DOHH2 (cell line): ENCODE measurements at regions not wholly inside any gene's neighbourhood (a gene's known extent, or its start where the extent isn't known, plus 50 kb on each side); places are given as distances from the start of the nearest gene placed in this dataset.

Source experiments
- H3F3A ChIP-seq: fragments of 200-600 bp; sonication (generic), shearing (Covaris generic); 2 replicates; pipeline ENCODE4 v1.6.0; 2016; ENCODE audit warnings: antibody characterized with exemption, mild to moderate bottlenecking; ENCODE audit not compliant: control insufficient read depth, insufficient read depth
- H3K27ac ChIP-seq: fragments of 200-600 bp; sonication (generic); 2 replicates; pipeline ENCODE4 v1.5.1; 2014; ENCODE audit warnings: low read depth, mild to moderate bottlenecking, low read length, moderate library complexity
- H3K27me3 ChIP-seq: fragments of 200-600 bp; sonication (generic); 2 replicates; pipeline ENCODE4 v1.6.1; 2014; ENCODE audit warnings: mild to moderate bottlenecking, low read length, mixed read lengths; ENCODE audit not compliant: control insufficient read depth
- H3K36me3 ChIP-seq: fragments of 200-600 bp; sonication (generic); 2 replicates; pipeline ENCODE4 v1.6.1; 2014; ENCODE audit warnings: mild to moderate bottlenecking, low read length, moderate library complexity, mixed read lengths; ENCODE audit not compliant: control insufficient read depth
- H3K4me1 ChIP-seq: fragments of 200-600 bp; sonication (generic); 2 replicates; pipeline ENCODE4 v1.6.1; 2014; ENCODE audit warnings: mild to moderate bottlenecking, low read length, mixed read lengths; ENCODE audit not compliant: control insufficient read depth
- H3K4me2 ChIP-seq: fragments of 200-600 bp; sonication (generic); 2 replicates; pipeline ENCODE4 v1.6.0; 2014; ENCODE audit warnings: mild to moderate bottlenecking, low read length, moderate library complexity
- H3K4me3 ChIP-seq: fragments of 200-600 bp; sonication (generic); 2 replicates; pipeline ENCODE4 v1.5.1; 2014; ENCODE audit warnings: mild to moderate bottlenecking, low read length, mixed read lengths
- H3K79me2 ChIP-seq: fragments of 200-600 bp; sonication (generic); 2 replicates; pipeline ENCODE4 v1.6.1; 2014; ENCODE audit warnings: mild to moderate bottlenecking, low read length, mixed read lengths; ENCODE audit not compliant: control insufficient read depth
- H3K9me2 ChIP-seq: fragments of 200-600 bp; sonication (generic); replicated peaks from 2 replicates; pipeline ENCODE4 v1.6.1; 2014; ENCODE audit warnings: mild to moderate bottlenecking, low read length, mixed read lengths; ENCODE audit not compliant: control insufficient read depth
- H3K9me3 ChIP-seq: fragments of 200-600 bp; sonication (generic); 2 replicates; pipeline ENCODE4 v1.6.1; 2014; ENCODE audit warnings: antibody characterized with exemption, low read length, mixed read lengths; ENCODE audit not compliant: control insufficient read depth, insufficient read depth
- H4K20me1 ChIP-seq: fragments of 200-600 bp; sonication (generic); 2 replicates; pipeline ENCODE4 v1.6.0; 2014; ENCODE audit warnings: low read depth, mild to moderate bottlenecking, antibody characterized with exemption, low read length, moderate library complexity; ENCODE audit not compliant: control insufficient read depth, insufficient read depth
- EZH2phosphoT487 ChIP-seq: fragments of 200-600 bp; sonication (generic); IDR thresholded peaks from 2 replicates; pipeline ENCODE4 v1.6.1; 2017; ENCODE audit warnings: borderline replicate concordance, mild to moderate bottlenecking, antibody characterized with exemption, low read length, moderate library complexity, mixed read lengths
- TF ChIP-seq, protein P1 (sequence below): fragments of 200-600 bp; sonication (generic); IDR thresholded peaks from one replicate; pipeline ENCODE4 v1.5.1; 2014; ENCODE audit warnings: antibody characterized with exemption, mild to moderate bottlenecking, low read depth, low read length; ENCODE audit not compliant: poor library complexity, severe bottlenecking

DNA sequence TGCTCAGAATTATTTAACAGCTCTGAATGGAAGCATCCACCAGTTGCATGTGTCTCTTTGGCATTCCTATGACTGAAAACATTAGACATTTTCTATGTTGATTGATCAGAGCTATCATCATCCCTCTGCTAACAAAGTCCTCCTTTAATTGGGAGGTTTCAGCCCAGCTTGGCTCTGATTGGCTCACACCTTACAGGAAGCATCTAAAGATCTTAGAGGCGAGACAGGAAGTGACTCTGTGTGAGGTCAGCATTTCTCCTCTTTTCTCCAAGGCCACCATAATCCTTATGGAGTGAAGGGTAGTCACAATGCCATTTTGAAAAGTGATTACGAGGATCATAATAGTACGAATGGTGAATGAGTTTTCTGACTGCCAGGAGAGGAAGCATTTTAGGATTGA, 260.8 kb downstream of the MIAT start:
- no peak overlapping the region for H3K27ac ChIP-seq
- no peaks in the 10 kb centered on the region for H3K79me2 ChIP-seq
- TF ChIP-seq, protein P1, sequence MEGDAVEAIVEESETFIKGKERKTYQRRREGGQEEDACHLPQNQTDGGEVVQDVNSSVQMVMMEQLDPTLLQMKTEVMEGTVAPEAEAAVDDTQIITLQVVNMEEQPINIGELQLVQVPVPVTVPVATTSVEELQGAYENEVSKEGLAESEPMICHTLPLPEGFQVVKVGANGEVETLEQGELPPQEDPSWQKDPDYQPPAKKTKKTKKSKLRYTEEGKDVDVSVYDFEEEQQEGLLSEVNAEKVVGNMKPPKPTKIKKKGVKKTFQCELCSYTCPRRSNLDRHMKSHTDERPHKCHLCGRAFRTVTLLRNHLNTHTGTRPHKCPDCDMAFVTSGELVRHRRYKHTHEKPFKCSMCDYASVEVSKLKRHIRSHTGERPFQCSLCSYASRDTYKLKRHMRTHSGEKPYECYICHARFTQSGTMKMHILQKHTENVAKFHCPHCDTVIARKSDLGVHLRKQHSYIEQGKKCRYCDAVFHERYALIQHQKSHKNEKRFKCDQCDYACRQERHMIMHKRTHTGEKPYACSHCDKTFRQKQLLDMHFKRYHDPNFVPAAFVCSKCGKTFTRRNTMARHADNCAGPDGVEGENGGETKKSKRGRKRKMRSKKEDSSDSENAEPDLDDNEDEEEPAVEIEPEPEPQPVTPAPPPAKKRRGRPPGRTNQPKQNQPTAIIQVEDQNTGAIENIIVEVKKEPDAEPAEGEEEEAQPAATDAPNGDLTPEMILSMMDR = no peak
- no peak for TF ChIP-seq EZH2phosphoT487

DNA sequence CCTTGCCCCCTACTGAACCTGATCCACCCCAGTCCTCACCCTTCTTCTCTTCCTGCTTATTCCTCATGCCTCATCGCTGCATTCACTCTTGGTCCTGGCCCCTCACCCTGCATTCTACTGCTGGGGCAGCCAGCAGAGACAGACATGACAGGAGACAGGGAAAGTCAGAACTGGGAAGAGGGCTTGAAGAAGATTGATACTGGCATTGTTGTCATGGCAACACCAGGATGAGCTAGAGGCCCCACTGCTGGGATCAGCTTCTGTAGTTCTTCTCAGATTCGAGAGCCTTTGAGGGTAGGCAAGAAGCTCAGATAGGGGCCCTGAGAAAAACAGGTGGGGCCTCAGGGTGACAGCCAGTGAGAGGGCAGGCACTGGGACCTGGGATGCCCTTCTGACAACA, 264.3 kb downstream of the MIAT start:
- no peak overlapping the region for H3K4me2 ChIP-seq
- H3F3A ChIP-seq = no peaks in the 10 kb centered on the region
- no peaks in the 10 kb centered on the region for H3K9me3 ChIP-seq
- H3K4me3 ChIP-seq = no peak overlapping the region
- H3K27ac ChIP-seq = no peak overlapping the region
- TF ChIP-seq, protein P1 = no peak
- TF ChIP-seq EZH2phosphoT487 = no peak
- no peaks in the 10 kb centered on the region for H3K4me1 ChIP-seq
- no peaks in the 10 kb centered on the region for H3K27me3 ChIP-seq
- no peaks in the 10 kb centered on the region for H3K79me2 ChIP-seq
- H3K36me3 ChIP-seq = no peaks in the 10 kb centered on the region
- no peaks in the 10 kb centered on the region for H4K20me1 ChIP-seq
- no peaks in the 10 kb centered on the region for H3K9me2 ChIP-seq

More for the DNA sequence above, 260.8 kb downstream of the MIAT start:
- Histone ChIP-seq H4K20me1 (no peaks in the 10 kb centered on the region), H3K4me3 (no peak overlapping the region), H3K36me3 (no peaks in the 10 kb centered on the region), H3F3A (no peaks in the 10 kb centered on the region), H3K4me1 (no peaks in the 10 kb centered on the region), H3K9me2 (no peaks in the 10 kb centered on the region), H3K27me3 (no peaks in the 10 kb centered on the region; the same call in 1 of the 2 replicates), H3K4me2 (no peak overlapping the region), H3K9me3 (no peaks in the 10 kb centered on the region)

DNA sequence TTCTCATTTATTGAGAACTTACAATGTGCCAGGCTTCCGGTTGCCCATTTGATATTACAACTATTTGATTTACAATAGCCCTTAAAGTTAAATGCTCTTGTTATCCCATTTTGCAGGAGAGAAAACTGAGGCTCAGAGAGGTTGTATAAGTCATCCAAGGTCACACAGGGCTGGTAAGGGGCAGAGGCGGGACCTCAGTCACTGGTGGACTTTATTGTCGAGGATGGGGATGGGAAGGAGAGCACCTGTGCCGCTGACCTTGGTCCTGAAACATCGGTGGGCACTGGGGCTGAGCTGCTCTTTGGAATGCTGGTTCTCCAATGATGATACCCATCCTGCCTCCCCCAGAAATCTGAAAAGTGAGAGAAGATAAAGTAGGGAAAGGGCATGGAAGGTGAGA, 265.4 kb downstream of the MIAT start:
- H3K4me1 ChIP-seq = no peaks in the 10 kb centered on the region
- H3K4me3 ChIP-seq = no peak overlapping the region
- H3K9me3 ChIP-seq = no peaks in the 10 kb centered on the region
- no peaks in the 10 kb centered on the region for H3K36me3 ChIP-seq
- no peak overlapping the region for H3K4me2 ChIP-seq
- no peak overlapping the region for H3K27ac ChIP-seq
- H3K9me2 ChIP-seq = no peaks in the 10 kb centered on the region
- H4K20me1 ChIP-seq = no peaks in the 10 kb centered on the region
- no peaks in the 10 kb centered on the region for H3K79me2 ChIP-seq
- TF ChIP-seq, protein P1 = no peak
- no peak for TF ChIP-seq EZH2phosphoT487
- no peaks in the 10 kb centered on the region for H3F3A ChIP-seq
- no peaks in the 10 kb centered on the region for H3K27me3 ChIP-seq

DNA sequence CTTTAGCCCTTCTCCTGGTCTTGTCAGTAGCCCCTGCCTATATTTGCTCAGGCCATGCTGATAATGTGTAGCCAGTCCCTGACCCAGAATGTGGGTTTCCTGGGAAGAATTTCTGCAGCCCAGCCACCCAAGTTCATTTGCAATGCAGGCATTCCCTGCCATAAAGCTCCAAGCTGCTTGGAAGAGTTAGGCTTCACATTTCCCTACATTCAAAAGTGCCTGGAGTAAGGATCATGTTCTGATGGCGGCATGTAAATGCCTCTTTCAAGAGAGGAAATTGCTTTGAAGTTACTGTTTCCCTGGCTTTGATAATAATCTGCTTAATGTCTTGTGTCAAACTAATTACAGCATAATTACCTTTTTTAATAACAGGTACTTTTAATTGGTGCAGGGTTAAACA, 266.1 kb downstream of the MIAT start:
- H3K4me2 ChIP-seq = no peak overlapping the region

More for the DNA sequence above, 266.1 kb downstream of the MIAT start:
- H3K27me3 ChIP-seq = no peaks in the 10 kb centered on the region
- no peaks in the 10 kb centered on the region for H4K20me1 ChIP-seq
- H3K36me3 ChIP-seq = no peaks in the 10 kb centered on the region
- H3F3A ChIP-seq = no peaks in the 10 kb centered on the region
- no peak overlapping the region for H3K27ac ChIP-seq
- no peaks in the 10 kb centered on the region for H3K79me2 ChIP-seq
- no peak overlapping the region for H3K4me3 ChIP-seq
- H3K9me2 ChIP-seq = no peaks in the 10 kb centered on the region
- H3K4me1 ChIP-seq = no peaks in the 10 kb centered on the region
- TF ChIP-seq EZH2phosphoT487 = no peak
- TF ChIP-seq, protein P1 = no peak
- H3K9me3 ChIP-seq = no peaks in the 10 kb centered on the region
